ENCODE measurements at regions not wholly inside any gene's neighbourhood (a gene's known extent, or its start where the extent isn't known, plus 50 kb on each side); places are given as distances from the start of the nearest gene placed in this dataset.

DNA sequence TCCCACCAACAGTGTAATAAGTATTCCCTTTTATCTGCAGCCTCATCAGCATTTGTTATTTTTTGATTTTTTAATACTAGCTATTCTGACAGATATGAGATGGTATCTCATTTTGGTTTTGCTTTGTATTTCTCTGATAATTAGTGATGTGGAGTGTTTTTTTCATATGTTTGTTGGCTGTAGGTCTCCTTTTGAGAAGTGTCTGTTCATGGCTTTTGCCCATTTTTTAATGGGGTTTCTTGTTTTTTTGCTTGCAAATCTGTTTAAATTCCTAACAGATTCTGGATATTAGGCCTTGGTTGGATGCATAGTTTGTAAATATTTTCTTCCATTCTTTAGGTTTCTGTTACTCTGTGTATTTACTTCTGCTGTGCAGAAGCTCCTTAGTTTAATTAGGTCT lies 445.4 kb upstream of the DAB2 start:
- DNase-seq: no peak

DNA sequence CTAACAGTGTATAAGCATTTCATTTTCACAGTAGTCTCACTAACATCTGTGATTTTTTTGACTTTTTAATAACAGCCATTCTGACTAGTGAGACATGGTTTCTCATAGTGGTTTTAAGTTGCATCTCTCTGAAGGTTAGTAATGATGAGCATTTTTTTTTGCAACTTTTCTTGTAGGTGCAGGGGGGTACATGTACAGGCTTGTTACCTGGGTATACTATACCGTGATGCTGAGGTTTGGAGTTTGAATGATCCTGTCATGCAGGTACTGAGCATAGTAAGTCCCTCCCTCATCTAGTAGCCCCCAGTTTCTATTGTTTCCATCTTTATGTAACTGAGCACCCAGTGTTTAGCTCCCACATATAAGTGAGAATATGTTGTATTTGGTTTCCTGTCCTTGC lies 444.6 kb upstream of the DAB2 start:
- no peak for DNase-seq

DNA sequence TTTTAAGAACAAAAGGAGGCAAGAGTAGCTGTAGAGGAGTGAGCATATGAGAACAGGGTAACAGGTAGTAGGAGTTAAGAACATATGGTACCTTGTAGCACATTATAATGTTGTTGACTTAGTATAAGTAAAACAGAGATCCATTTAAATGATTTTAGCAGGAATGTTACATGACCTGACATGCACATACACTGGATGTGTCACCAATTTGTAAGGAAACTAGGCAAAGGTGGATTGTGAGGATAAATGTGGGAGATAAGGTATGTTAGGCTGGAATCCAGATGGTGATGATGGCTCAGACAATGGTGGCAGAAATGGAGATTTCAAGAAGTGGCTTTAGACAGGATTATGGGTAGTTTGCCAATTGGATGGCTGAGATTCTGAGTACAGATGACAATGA lies 443.1 kb upstream of the DAB2 start:
- no peak for DNase-seq

DNA sequence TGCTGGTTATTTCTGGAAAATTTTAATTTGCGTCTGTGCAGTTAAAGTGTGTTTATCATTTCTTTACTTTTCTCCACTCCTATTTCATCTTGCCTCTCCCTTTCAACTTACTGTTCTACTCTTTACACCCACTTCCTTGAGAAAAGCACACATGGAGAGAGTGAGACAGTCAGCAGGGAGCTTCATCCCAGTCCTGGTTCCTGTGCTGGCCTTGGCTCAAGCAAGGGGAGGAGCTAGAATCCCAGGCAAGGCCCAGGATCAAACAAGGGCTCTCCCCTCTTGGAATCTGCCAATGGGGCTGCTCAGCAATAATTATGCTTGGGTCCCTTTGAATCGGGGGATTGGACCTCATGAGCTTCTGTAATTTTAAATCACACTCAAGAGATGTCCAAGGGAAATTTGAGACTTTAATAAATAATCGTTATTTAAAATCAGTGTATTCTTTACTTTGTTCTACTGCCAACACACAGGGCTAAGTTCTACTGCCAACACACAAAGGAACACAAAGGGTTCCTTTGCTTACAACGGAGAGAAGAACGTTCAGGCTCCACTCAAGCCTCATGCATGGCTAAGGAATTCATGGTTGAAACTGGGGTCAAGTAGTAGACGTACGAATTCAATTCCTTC lies 439.3 kb upstream of the DAB2 start:
- DNase-seq: no peak

DNA sequence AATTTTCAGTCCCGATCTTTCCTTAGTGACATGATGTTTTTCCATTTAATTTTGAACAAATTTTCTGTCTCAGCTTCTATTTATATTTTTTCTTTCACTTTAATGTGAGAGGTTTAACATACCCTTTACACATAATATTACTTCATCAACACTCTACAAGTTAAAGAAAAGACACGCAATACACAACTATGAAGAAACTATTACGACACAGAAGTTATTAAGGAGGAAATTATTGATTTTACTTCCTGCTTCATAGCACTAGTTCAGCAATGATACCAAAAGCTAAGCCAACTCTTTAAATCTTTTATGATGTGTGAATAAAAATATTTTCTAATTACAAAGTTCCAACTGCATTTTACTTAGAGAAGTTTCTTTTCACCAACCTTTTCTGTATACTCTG lies 432.3 kb upstream of the DAB2 start:
- DNase-seq: no peak

DNA sequence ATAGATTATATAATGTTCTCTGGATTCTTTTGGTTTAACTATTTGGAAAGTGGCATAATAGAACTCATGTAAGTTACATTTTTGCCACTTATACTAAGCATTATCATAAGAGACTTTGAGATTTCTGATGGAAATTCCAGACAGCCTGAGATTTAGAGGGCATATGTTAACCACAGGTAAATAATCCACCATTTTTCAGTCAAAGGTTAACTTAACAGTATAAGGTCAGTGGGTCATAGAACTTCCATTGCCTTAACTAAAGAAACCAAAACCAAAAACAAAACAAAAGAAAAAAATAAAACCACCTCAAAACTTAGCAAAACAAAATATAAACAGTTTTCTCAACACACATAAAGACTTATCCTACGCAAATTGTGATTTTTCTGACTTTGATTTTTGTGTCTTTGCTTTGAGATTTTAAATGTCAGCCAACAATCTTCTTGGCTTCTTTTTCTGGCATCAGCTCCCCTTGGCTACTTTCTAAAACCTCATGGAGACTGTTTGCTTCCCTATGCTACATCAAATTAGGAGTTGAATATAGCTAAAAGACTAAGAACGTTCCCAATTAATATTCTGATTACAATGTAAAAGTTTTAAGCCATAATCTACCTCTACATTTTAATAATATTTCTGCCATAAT lies 430.1 kb upstream of the DAB2 start:
- DNase-seq: no peak

DNA sequence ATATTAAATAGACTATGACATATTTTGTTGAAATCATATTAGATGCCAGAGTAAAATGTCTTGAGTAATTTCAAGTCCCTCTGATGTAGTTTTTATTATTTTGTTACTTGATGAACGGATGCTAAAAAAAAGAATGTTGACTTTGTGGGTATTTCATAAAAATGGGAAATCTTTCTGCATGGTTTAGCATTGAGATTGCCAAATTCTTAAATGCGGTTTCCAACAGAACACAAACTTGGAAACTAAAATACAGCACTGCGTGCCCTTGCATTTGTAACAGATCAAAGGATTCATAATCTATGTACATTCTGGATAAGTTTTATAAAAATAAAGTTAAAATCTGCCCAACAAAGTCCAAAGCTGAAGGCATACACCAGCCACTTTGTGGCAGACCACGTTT lies 425.5 kb upstream of the DAB2 start:
- DNase-seq: no peak

DNA sequence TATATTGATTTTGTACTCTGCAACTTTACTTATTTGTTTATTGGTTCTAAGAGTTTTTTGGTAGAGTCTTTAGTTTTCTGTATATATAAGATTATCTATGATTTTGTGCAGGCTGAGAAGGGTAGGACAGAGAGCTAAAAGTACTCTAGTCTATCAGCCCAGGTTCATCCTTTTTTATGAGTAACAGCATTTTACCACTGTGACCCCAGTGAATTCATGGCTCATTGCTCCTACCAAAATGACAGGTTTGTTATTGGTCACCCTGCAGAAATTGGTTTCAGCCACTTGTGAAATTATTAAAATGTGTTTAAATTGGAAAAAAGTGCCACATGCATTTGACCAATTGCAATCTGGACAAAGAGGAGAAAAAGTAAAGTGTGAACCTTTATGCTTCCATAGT lies 421.4 kb upstream of the DAB2 start:
- no peak for DNase-seq

DNA sequence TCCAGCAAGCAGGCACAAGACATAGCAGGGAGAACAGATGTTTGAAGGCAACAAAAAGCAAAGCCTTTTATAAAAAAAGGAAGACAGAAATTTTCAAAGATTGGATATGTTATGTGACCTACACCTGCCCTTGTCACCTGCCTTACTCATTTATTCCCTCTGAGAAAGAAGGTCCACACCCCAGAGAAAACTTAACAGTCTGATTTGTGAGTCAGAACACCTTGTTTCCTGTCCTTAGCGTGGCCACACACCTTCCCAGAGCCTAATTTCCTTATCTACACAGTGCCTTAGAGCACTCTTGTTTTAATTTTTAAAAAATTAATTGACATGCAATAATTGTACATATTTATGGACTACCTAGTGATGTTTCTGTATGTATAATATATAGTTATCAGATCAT lies 419.0 kb upstream of the DAB2 start:
- DNase-seq: no peak

DNA sequence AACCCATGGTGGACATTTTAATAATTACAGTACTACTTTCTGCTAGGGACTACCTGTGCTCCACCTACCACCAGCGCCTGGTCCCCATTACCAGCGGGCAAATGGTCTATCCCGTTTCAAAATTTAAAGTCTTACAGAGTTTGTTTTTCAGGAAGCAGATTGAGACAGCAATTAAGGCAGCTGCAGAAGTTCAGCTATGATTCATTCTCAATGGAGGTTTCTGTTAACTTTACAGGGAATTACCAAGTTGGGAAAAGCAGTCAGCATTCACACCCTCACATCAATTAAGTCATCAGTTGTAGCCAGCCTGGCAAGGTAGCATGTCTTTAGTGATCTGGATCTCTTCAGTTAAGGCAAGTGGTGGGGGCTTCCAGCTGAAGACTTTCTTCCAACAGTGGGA lies 410.6 kb upstream of the DAB2 start:
- peak; percentile 10 for DNase-seq

DNA sequence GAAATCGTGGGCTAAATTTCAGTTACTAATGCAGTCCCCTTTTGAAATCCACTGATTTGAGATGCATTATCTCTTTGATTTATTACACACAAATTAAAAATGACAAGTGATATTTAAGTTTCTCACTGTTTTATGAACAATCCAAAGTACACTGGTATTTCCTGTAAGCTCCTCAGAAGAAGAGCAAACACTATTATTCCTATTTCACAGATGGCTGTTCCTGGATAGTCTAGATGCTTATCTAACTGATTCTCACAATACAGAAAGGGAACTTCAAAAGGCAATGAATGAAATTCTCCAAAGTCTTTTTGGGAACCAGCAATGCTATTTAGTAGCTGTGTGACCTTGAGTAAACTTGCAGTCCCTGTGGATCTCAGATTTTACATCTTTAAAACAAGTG lies 404.7 kb upstream of the DAB2 start:
- DNase-seq: peak; percentile 2

DNA sequence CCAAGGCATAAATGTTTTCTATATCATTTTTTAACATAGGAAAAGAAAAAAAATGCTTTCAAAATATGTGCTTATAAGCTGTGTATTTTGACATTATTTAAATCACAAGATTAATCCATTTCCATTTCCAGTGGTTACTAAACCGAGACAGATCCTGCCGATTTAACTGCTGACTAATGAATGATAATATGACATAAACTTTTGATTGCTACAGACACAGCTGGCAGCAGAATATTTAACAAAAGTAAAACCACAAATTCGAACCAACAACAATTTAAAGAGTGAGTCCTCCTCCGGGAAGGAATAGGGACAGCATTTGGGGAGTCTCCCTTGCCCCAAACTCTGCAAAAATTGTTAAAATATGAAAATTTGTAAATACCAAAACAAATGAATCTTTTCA lies 401.3 kb upstream of the DAB2 start:
- DNase-seq: no peak

DNA sequence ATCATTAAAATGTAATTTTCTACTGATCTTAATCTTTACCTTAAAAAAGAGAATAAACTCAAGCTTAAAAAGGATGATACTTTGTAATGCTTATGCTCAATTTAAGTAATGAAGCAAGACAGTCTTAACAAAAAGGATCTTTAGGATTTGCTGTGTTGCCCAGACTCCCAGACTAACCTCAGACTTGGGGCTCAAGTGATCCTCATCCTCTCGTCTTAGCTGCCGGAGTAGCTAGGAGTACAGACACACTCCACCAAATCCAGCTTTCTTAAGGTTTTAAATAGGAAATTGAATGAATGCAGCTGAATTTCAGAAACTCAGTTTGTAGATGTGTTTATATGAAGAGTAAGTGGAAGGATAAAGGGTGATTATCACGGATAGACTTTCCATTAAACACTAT lies 400.5 kb upstream of the DAB2 start:
- DNase-seq: no peak

DNA sequence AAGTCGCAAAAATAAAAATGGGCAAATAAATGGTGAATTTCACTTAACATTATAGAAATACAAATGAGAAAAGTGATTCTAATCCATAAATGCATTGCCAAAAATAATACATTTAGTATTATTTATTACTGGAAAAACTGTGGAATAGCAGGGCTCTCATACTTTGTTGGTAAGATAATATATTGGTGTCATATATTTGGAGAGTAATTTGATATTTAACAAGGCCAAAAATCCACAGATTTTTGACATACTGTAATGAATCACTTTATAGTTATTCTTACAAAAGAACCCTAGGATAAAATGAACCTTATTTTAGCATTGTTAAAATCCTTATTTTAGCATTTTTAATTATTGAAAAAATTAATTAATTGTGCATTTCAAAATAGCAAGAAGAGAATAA lies 397.2 kb upstream of the DAB2 start:
- DNase-seq: no peak

DNA sequence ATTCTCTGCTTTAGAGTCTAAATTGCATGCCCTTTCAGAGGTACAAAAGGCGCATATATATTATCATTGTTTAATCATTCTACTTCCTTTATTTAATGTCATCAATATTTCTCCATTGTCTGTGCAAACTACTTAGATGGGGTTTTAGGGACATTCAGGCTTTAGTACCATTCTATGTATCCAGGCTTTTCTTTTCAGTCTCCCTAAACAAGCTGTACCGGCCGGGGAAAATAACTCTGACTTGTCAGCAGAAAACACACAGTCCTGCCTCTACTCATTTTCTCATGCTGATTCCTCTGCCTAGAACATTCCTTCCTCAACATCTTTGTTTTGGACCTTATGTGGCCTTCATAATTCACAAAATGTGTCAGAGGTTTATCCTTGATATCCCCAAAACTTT lies 392.1 kb upstream of the DAB2 start:
- no peak for DNase-seq

DNA sequence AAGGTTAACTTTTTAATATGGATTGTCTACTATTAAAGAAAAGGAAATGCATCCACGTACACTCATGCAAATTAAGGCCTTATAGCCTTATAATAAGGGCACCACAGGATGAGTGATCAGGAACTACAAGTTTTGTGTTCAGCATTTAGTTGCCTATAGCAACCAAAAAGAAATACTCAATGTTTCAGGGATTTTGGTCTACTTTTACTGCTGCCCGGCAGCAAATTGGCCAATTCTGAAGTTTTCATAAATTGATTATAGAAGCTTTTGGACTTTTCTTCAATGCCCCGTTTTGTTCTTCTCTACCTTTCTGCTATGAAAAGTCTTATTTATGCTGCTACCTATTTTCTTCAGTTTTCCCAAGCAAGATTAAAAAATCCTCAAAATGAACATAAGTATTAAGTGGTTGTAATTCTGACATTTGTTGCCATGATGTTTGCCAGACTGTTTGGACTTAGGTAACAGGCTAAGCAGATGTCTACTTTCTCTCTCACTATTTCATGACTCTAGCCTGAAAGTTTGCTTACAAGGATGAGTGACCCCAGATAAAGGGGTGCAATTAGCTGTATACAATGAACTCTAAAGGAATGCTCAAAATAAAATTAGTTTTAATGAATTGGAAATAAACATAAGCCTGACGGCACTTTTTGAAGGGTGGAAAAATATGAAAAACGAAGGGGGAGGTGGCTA lies 391.5 kb upstream of the DAB2 start:
- DNase-seq: no peak

DNA sequence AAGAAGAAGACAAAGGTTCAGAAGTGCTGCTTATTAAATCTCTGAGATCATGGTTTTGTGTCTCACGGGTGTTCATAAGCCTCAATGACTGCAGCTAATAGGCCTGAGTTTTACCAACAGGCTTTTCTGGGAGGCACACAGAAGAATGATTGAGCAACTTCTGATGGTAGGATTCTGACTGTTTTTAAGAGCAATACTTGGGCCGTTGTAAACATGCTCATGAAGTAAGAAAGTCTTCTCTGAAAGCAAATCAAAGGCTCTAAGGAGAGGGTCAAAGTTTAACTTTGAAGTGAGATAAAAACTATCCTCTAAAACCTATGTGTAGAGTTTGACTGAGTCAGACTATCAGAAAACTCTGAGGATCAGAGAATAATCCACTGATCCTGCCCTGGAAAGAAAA lies 390.9 kb upstream of the DAB2 start:
- DNase-seq: no peak

DNA sequence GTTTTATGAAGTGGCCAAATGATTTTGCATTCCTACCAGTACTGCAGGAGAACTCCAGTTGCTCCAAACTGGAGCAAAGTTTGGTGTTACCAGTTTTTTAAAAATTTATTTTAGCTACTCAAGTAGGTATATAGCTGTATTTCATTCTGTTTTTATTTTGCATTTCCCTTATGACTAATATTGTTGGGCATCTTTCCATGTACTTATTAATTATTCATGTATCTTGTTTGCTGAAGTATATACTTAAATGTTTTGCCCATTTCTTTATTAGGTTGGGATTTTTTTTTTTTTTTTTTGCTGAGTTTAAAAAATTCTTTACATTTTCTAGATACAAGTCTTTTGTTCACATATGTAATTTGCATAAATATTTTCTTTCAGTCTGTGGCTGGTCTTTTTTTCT lies 386.6 kb upstream of the DAB2 start:
- DNase-seq: no peak

DNA sequence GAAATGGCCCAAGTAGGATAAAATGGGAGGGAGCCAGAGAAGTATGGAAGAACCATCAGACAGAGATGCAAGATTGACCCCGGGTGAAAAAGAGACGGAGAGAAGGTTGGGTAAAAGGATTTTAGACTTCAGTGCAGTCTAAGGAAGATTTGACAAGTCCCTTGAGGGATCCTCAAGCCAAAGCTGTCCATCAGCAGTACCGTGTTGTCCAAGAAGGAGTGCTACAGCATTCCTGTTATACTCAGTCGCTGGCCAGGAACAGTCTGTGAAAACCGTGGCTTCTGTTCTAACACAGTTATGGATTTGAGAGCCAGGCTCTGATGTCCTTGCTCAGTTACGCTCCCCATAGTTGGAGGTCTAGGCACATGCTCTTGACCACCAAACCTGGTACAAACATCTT lies 383.9 kb upstream of the DAB2 start:
- DNase-seq: no peak

DNA sequence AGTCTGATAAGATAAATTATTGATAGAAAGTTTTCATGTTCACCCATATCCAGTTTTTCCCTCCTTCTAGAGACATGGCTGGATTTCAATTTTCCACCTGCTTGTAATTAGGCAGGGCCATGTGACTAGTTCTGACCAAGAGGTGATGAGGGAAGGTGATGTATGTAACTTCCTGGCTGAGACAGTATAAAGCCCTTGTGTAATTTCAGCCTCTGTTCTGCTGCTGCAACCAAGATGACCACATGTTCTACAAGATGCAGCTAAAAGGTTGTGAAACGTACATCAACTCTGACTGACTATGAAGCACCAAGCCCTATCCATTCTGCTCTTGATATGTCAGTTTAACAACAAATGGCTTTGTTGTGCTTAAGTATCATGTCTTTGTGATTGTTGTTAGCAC lies 376.5 kb upstream of the DAB2 start:
- DNase-seq: no peak

DNA sequence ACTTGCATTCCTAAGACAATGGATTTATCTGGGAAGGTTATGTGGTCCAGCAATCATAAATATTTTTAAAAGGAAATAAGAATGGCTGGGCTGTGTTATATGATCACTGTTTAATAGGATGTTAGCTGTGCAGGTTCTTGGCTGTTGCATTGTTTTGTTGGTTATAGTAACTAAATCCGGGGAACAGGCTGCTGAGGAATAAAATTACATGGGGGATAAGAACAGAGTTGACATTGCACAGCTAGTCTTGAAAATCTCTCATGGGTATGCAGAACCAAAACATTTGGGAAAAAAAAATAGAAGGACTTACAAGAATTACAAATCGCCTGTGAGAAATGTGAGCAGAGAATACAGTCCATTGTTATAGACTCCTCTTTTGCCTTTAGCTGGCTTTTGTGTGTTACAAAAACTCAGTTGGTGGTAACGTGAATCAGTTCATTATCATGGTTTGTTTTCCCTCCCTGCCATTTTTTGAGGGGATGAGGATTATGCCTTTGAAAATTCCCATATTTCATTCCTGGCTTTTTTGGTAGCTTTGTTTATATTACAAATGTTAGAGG lies 375.3 kb upstream of the DAB2 start:
- no peak for DNase-seq

DNA sequence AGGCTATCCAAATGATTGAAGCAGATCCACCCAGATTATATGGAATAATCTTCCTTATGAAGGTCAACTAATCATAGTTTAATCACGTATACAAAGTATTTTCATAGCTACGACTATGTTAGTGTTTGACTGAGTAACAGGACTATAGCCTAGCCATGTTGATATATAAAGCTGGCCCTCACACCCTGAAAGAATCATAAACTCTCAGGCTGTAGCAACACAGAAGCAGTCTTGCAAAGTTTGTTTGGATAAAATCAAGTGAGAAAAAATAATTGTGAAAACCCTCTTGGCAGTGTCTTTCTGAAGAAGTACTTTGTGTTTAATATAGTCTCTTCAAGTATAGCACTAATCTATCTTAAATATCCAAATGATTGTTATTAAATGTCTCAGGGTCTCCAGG lies 374.5 kb upstream of the DAB2 start:
- no peak for DNase-seq

DNA sequence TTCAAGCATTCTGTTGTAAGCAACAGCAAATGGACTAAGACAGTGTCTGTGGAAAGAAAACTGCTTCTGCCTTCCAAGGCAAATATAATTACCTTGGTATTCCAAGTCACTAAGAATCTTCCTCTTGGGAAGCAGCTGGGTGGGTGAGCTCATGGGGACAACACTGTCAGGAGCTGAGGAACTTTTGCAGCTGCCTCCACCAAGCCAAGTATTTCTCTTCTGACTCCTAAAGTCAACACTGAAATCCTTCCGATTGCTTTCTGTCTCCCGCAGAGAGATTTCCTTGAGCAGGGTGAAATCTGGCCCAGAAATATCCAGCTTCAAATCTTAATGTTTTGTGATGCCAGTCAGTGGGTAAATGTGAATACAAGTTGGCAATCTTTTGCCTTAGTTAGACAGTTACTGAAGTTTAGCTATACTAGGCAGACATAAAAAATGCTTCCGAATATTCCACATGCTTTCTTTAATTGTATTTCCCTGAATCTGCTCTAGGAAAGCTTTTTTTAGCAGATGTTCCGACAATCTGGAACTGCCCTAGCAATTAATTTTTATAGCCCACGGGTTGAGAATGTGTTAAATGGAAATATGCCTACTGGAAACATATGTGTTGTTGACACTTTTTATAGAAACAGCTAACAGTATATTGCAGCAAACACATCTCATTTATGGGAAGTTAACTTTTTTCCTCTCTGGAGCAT lies 369.9 kb upstream of the DAB2 start:
- peak; percentile 4 for DNase-seq

DNA sequence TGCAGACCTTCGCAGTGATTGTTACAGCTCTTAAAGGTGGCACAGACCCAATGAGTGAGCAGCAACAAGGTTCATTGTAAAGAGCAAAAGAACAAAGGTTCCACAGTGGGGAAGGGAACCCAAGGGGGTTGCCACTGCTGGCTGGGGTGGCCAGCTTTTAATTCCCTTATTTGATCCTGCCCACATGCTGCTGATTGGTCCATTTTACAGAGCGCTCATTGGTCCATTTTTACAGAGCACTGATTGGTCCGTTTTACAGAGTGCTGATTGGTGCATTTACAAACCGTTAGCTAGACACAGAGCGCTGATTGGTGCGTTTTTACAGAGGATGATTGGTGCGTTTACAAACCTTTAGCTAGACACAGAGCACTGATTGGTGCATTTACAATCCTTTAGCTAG lies 360.6 kb upstream of the DAB2 start:
- DNase-seq: no peak
